A673 (cell line): ENCODE measurements at regions not wholly inside any gene's neighbourhood (a gene's known extent, or its start where the extent isn't known, plus 50 kb on each side); places are given as distances from the start of the nearest gene placed in this dataset.

Source experiments
- BruUV-seq: library from RNA; stranded (reverse); fragments of 400-500 nt; replicated peaks from 2 replicates; lab custom pipeline; 2021; lab: Mats Ljungman, UMichigan
- CTCF ChIA-PET: fragments of 300-600 bp; sonication (Branson Sonifier 250); formaldehyde crosslinking; loops from one replicate; lab custom pipeline; 2022; ENCODE audit warnings: antibody characterized with exemption; lab: Charles Lee
- POLR2A ChIA-PET: fragments of 300-600 bp; sonication (Branson Sonifier 250); formaldehyde crosslinking; loops from one replicate; lab custom pipeline; 2022; ENCODE audit warnings: antibody characterized with exemption; ENCODE audit not compliant: low non-redundant PET; lab: Charles Lee
- DNase-seq: peaks from one replicate; pipeline ENCODE4 v3.0.0-alpha.2; 2015; ENCODE audit warnings: low spot score
- H3K27ac ChIP-seq: fragments of 200-600 bp; sonication (generic); 2 replicates; pipeline ENCODE4 v1.5.1; 2016; ENCODE audit warnings: mixed run types, low read depth, mild to moderate bottlenecking, mixed read lengths, antibody characterized with exemption, low read length; ENCODE audit not compliant: poor library complexity, severe bottlenecking
- H3K27me3 ChIP-seq: fragments of 200-600 bp; sonication (generic); replicated peaks from 2 replicates; pipeline ENCODE4 v1.6.1; 2017; ENCODE audit warnings: mixed run types, low read depth, mild to moderate bottlenecking, mixed read lengths, antibody characterized with exemption, low read length; ENCODE audit not compliant: insufficient read depth, poor library complexity
- H3K36me3 ChIP-seq: fragments of 200-600 bp; sonication (generic); 2 replicates; pipeline ENCODE4 v1.6.1; 2016; ENCODE audit warnings: mixed run types, mild to moderate bottlenecking, mixed read lengths, antibody characterized with exemption, low read length; ENCODE audit not compliant: insufficient read depth, poor library complexity, severe bottlenecking
- H3K4me1 ChIP-seq: fragments of 200-600 bp; sonication (generic); 2 replicates; pipeline ENCODE4 v1.6.1; 2017; ENCODE audit warnings: mixed run types, mild to moderate bottlenecking, mixed read lengths, antibody characterized with exemption, low read length; ENCODE audit not compliant: insufficient read depth, poor library complexity, severe bottlenecking
- H3K4me3 ChIP-seq: fragments of 200-600 bp; sonication (generic); 2 replicates; pipeline ENCODE4 v1.5.1; 2016; ENCODE audit warnings: low read depth, mixed run types, mild to moderate bottlenecking, mixed read lengths, low read length; ENCODE audit not compliant: poor library complexity, severe bottlenecking
- H3K9me3 ChIP-seq: fragments of 200-600 bp; sonication (generic); 2 replicates; pipeline ENCODE4 v1.6.1; 2016; ENCODE audit warnings: mixed run types, low read depth, mild to moderate bottlenecking, mixed read lengths, antibody characterized with exemption, low read length; ENCODE audit not compliant: poor library complexity, severe bottlenecking
- CTCF ChIP-seq: fragments of 300-800, 200-600 bp; sonication (generic); conservative IDR thresholded peaks from 2 replicates; pipeline ENCODE4 v1.5.1; 2017; ENCODE audit warnings: low read depth, mild to moderate bottlenecking, antibody characterized with exemption, low read length, moderate library complexity, mixed read lengths
- EZH2 ChIP-seq: fragments of 200-600 bp; sonication (generic); IDR thresholded peaks from 2 replicates; pipeline ENCODE4 v1.6.1; 2017; ENCODE audit warnings: borderline replicate concordance, low read depth, mild to moderate bottlenecking, mixed read lengths, antibody characterized with exemption, low read length; ENCODE audit not compliant: poor library complexity, severe bottlenecking
- intact Hi-C: fragments of 100-400 bp; cut with micrococcal nuclease; formaldehyde crosslinking; loops from one replicate; pipeline ENCODE4 v1.10.0; 2022; ENCODE audit not compliant: unreplicated experiment

- Histone ChIP-seq H3K4me1 (no peaks in the 10 kb centered on the region), H3K9me3 (no peaks in the 10 kb centered on the region), H3K27me3 (no peaks in the 10 kb centered on the region), H3K27ac (no peak overlapping the region), H3K36me3 (no peaks in the 10 kb centered on the region), H3K4me3 (no peak overlapping the region)
- no peak for DNase-seq
- intact Hi-C loops, result no loop called here
- ChIA-PET CTCF (no interaction called here), POLR2A (interaction anchor here (0.6 kb wide), 1 partner anchor 12 kb away, joined by 4 read pairs; no protein-coding TSS in a partner anchor)
- TF ChIP-seq CTCF, result no peak
- TF ChIP-seq EZH2, result no peak
- BruUV-seq, result no TSS peak
Measured at GRCh38 chr5:33329891-33330290, 110.9 kb upstream of the TARS1 start.

GRCh38 chr5:33330426-33330825 lies 110.3 kb upstream of the TARS1 start:
- no peak for TF ChIP-seq EZH2
- no peak for TF ChIP-seq CTCF
- no TSS peak for BruUV-seq
- ChIA-PET POLR2A (no interaction called here), CTCF (no interaction called here)
- no peak overlapping the region for H3K27ac ChIP-seq
- no peaks in the 10 kb centered on the region for H3K27me3 ChIP-seq
- no peaks in the 10 kb centered on the region for H3K4me1 ChIP-seq
- no peak overlapping the region for H3K4me3 ChIP-seq
- DNase-seq, result no peak
- intact Hi-C loops, result no loop called here
- H3K9me3 ChIP-seq, result no peaks in the 10 kb centered on the region
- H3K36me3 ChIP-seq, result no peaks in the 10 kb centered on the region

- TF ChIP-seq EZH2 (no peak), CTCF (no peak)
- Histone ChIP-seq H3K36me3 (no peaks in the 10 kb centered on the region), H3K9me3 (no peaks in the 10 kb centered on the region), H3K27me3 (no peaks in the 10 kb centered on the region), H3K4me1 (no peaks in the 10 kb centered on the region), H3K4me3 (no peak overlapping the region), H3K27ac (no peak overlapping the region)
- BruUV-seq, result no TSS peak
- ChIA-PET CTCF (no interaction called here), POLR2A (no interaction called here)
- intact Hi-C loops, result no loop called here
- no peak for DNase-seq
Measured at GRCh38 chr5:33330992-33331391, 109.8 kb upstream of the TARS1 start.
